ENCODE measurements at regions not wholly inside any gene's neighbourhood (a gene's known extent, or its start where the extent isn't known, plus 50 kb on each side); places are given as distances from the start of the nearest gene placed in this dataset.

- Histone ChIP-seq H3K4me3 (no peak overlapping the region), H3F3A (ENCODE audit: low read depth) (no peaks in the 10 kb centered on the region), H3K9me3 (ENCODE audit: low read depth) (no peaks in the 10 kb centered on the region), H3K36me3 (no peaks in the 10 kb centered on the region), H3K27me3 (no peaks in the 10 kb centered on the region), H3K27ac (no peak overlapping the region), H2AFZ (replicated peaks) (no peak overlapping the region), H3K79me2 (ENCODE audit: low read depth) (no peaks in the 10 kb centered on the region), H3K4me2 (peak overlapping the region; percentile 3), H4K20me1 (ENCODE audit: low read depth) (no peaks in the 10 kb centered on the region), H3K4me1 (peaks cover 17% of the 10 kb centered on the region), H3K9ac (no peak overlapping the region)
- H3K9me3 Mint-ChIP-seq, result peaks cover 5% of the 10 kb centered on the region
- peak; percentile 59 for DNase-seq (ENCODE audit: low spot score)
- H3K4me1 Mint-ChIP-seq, result peaks cover 26% of the 10 kb centered on the region
- H3K4me3 Mint-ChIP-seq, result no peak overlapping the region
- no peak for TF ChIP-seq EZH2phosphoT487 (IDR thresholded peaks at IDR 0.05)
- H3K36me3 Mint-ChIP-seq, result no peaks in the 10 kb centered on the region
- H3K27me3 Mint-ChIP-seq (ENCODE audit: insufficient read depth, low read depth), result peaks cover 34% of the 10 kb centered on the region
- peak overlapping the region; percentile 54 for H3K27ac Mint-ChIP-seq
Measured at GRCh38 chr11:115739146-115739545, 234.9 kb upstream of the CADM1 start.

GRCh38 chr11:115737875-115738274, 233.7 kb upstream of the CADM1 start:
- Mint-ChIP-seq H3K4me3 (no peak overlapping the region), H3K9me3 (peaks cover 3% of the 10 kb centered on the region), H3K4me1 (peaks cover 26% of the 10 kb centered on the region), H3K27me3 (ENCODE audit: insufficient read depth, low read depth) (peaks cover 31% of the 10 kb centered on the region), H3K27ac (no peak overlapping the region), H3K36me3 (no peaks in the 10 kb centered on the region)
- H4K20me1 ChIP-seq (ENCODE audit: low read depth), result no peaks in the 10 kb centered on the region
- H3K4me2 ChIP-seq, result no peak overlapping the region
- peaks cover 17% of the 10 kb centered on the region for H3K4me1 ChIP-seq
- H3K27me3 ChIP-seq, result no peaks in the 10 kb centered on the region
- H3K79me2 ChIP-seq (ENCODE audit: low read depth), result no peaks in the 10 kb centered on the region
- no peak overlapping the region for H3K27ac ChIP-seq
- DNase-seq (ENCODE audit: low spot score), result no peak
- no peaks in the 10 kb centered on the region for H3K36me3 ChIP-seq
- no peaks in the 10 kb centered on the region for H3K9me3 ChIP-seq (ENCODE audit: low read depth)
- no peak overlapping the region for H3K9ac ChIP-seq
- TF ChIP-seq EZH2 (IDR thresholded peaks at IDR 0.05), result no peak
- no peak for TF ChIP-seq CTCF (IDR thresholded peaks at IDR 0.05)
- TF ChIP-seq EZH2phosphoT487 (IDR thresholded peaks at IDR 0.05), result no peak
- H2AFZ ChIP-seq (replicated peaks), result peak overlapping the region; percentile 44
- no peaks in the 10 kb centered on the region for H3F3A ChIP-seq (ENCODE audit: low read depth)
- no peak overlapping the region for H3K4me3 ChIP-seq

DNA sequence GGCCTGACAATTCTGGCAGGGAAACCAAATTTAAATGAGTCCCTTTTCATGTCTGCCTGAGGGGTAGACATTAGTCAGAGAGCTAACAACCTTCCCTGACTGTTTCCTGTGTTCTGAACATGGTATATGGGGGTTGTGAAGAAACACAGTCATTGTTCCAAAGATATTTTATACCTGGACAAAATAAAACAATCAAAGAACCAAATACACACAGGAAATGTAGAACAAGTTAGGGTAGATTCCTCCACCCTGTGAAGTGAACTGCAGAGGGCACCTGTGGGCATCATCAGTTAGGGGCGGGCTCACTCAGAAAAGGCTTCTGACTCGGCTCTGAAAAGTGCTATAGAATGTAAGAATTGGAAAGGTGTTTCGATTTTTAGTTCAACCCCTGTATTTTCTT, 231.9 kb upstream of the CADM1 start:
- H3K27ac ChIP-seq, result no peak overlapping the region
- no peak overlapping the region for H3K4me3 ChIP-seq
- no peak overlapping the region for H2AFZ ChIP-seq (replicated peaks)
- no peaks in the 10 kb centered on the region for H3F3A ChIP-seq (ENCODE audit: low read depth)
- H3K4me1 ChIP-seq, result peaks cover 17% of the 10 kb centered on the region
- no peaks in the 10 kb centered on the region for H3K79me2 ChIP-seq (ENCODE audit: low read depth)
- H3K9me3 Mint-ChIP-seq, result no peaks in the 10 kb centered on the region
- H3K9me3 ChIP-seq (ENCODE audit: low read depth), result no peaks in the 10 kb centered on the region
- TF ChIP-seq EZH2phosphoT487 (IDR thresholded peaks at IDR 0.05) (no peak), EZH2 (IDR thresholded peaks at IDR 0.05) (no peak), CTCF (IDR thresholded peaks at IDR 0.05) (no peak)
- H3K27me3 Mint-ChIP-seq (ENCODE audit: insufficient read depth, low read depth), result peaks cover 33% of the 10 kb centered on the region
- no peaks in the 10 kb centered on the region for H3K36me3 ChIP-seq
- DNase-seq (ENCODE audit: low spot score), result no peak
- no peaks in the 10 kb centered on the region for H3K27me3 ChIP-seq
- peaks cover 23% of the 10 kb centered on the region for H3K4me1 Mint-ChIP-seq
- H3K4me2 ChIP-seq, result no peak overlapping the region
- no peak overlapping the region for H3K4me3 Mint-ChIP-seq
- H4K20me1 ChIP-seq (ENCODE audit: low read depth), result no peaks in the 10 kb centered on the region
- H3K9ac ChIP-seq, result no peak overlapping the region
- H3K36me3 Mint-ChIP-seq, result no peaks in the 10 kb centered on the region
- no peak overlapping the region for H3K27ac Mint-ChIP-seq

GRCh38 chr11:115724666-115725065, 220.5 kb upstream of the CADM1 start:
- H3K36me3 ChIP-seq, result peaks cover 5% of the 10 kb centered on the region
- H3K9me3 ChIP-seq (ENCODE audit: low read depth), result peaks cover 8% of the 10 kb centered on the region
- H3K27me3 Mint-ChIP-seq (ENCODE audit: insufficient read depth, low read depth), result peaks cover 10% of the 10 kb centered on the region
- no peaks in the 10 kb centered on the region for H4K20me1 ChIP-seq (ENCODE audit: low read depth)
- no peak overlapping the region for H3K4me2 ChIP-seq
- no peak for DNase-seq (ENCODE audit: low spot score)
- no peak overlapping the region for H2AFZ ChIP-seq (replicated peaks)
- H3K9me3 Mint-ChIP-seq, result peaks cover 2% of the 10 kb centered on the region
- peaks cover 8% of the 10 kb centered on the region for H3K4me1 ChIP-seq
- peaks cover 22% of the 10 kb centered on the region for H3K4me1 Mint-ChIP-seq
- no peaks in the 10 kb centered on the region for H3F3A ChIP-seq (ENCODE audit: low read depth)
- H3K36me3 Mint-ChIP-seq, result no peaks in the 10 kb centered on the region
- H3K27ac ChIP-seq, result no peak overlapping the region
- H3K4me3 Mint-ChIP-seq, result no peak overlapping the region
- TF ChIP-seq CTCF (IDR thresholded peaks at IDR 0.05) (no peak), EZH2 (IDR thresholded peaks at IDR 0.05) (no peak), EZH2phosphoT487 (IDR thresholded peaks at IDR 0.05) (no peak)
- no peaks in the 10 kb centered on the region for H3K79me2 ChIP-seq (ENCODE audit: low read depth)
- H3K4me3 ChIP-seq, result no peak overlapping the region
- H3K27me3 ChIP-seq, result no peaks in the 10 kb centered on the region
- no peak overlapping the region for H3K27ac Mint-ChIP-seq
- H3K9ac ChIP-seq, result no peak overlapping the region
